Left ventricle myocardium inferior (tissue), 1 donor: ENCODE measurements at regions not wholly inside any gene's neighbourhood (a gene's known extent, or its start where the extent isn't known, plus 50 kb on each side); places are given as distances from the start of the nearest gene placed in this dataset.

Experiments
- DNase-seq: peaks from one replicate; pipeline ENCODE4 v3.0.0-alpha.2; 2020
- H3K27ac ChIP-seq: fragments of 200-600 bp; replicated peaks from 2 replicates; pipeline ENCODE4 v1.8.0; 2021
- H3K27me3 ChIP-seq: fragments of 200-600 bp; 2 replicates; pipeline ENCODE4 v1.8.0; 2021; ENCODE audit warnings: low read depth
- H3K36me3 ChIP-seq: fragments of 200-600 bp; 2 replicates; pipeline ENCODE4 v1.8.0; 2021
- H3K4me1 ChIP-seq: fragments of 200-600 bp; 2 replicates; pipeline ENCODE4 v1.8.0; 2021
- H3K4me3 ChIP-seq: fragments of 200-600 bp; 2 replicates; pipeline ENCODE4 v1.8.0; 2021; ENCODE audit warnings: mild to moderate bottlenecking, moderate library complexity
- H3K9me3 ChIP-seq: fragments of 200-600 bp; replicated peaks from 2 replicates; pipeline ENCODE4 v1.8.0; 2021
- CTCF ChIP-seq: fragments of 200-600 bp; IDR thresholded peaks from 2 replicates; pipeline ENCODE4 v1.8.0; 2021; ENCODE audit warnings: antibody characterized with exemption, mild to moderate bottlenecking, borderline replicate concordance
- intact Hi-C: fragments of 100-400 bp; cut with micrococcal nuclease; formaldehyde crosslinking; loops from one replicate; pipeline ENCODE4 v1.11.0; 2022
- donor health status: DM: no; HTN: yes; CAD: no; lungs with severe emphysema.

GRCh38 chr9:108080285-108080684 is 590.7 kb upstream of the KLF4 start:
- Histone ChIP-seq H3K4me1 (peaks cover 15% of the 10 kb centered on the region), H3K9me3 (no peaks in the 10 kb centered on the region), H3K27ac (no peak overlapping the region), H3K4me3 (no peak overlapping the region), H3K36me3 (no peaks in the 10 kb centered on the region), H3K27me3 (no peaks in the 10 kb centered on the region)
- TF ChIP-seq CTCF, result no peak
- DNase-seq, result peak; percentile 18
- intact Hi-C loops, result no loop called here

GRCh38 chr9:108078811-108079210 is 589.2 kb upstream of the KLF4 start:
- Histone ChIP-seq H3K27ac (no peak overlapping the region), H3K9me3 (no peaks in the 10 kb centered on the region), H3K4me1 (peaks cover 15% of the 10 kb centered on the region), H3K4me3 (no peak overlapping the region), H3K36me3 (no peaks in the 10 kb centered on the region), H3K27me3 (no peaks in the 10 kb centered on the region)
- intact Hi-C loops, result no loop called here
- no peak for TF ChIP-seq CTCF
- DNase-seq, result no peak

GRCh38 chr9:108078375-108078774 is 588.8 kb upstream of the KLF4 start:
- no peaks in the 10 kb centered on the region for H3K27me3 ChIP-seq
- TF ChIP-seq CTCF, result no peak
- intact Hi-C loops, result no loop called here
- H3K27ac ChIP-seq, result no peak overlapping the region
- H3K4me3 ChIP-seq, result no peak overlapping the region
- DNase-seq, result no peak
- peaks cover 15% of the 10 kb centered on the region for H3K4me1 ChIP-seq
- H3K9me3 ChIP-seq, result no peaks in the 10 kb centered on the region
- H3K36me3 ChIP-seq, result no peaks in the 10 kb centered on the region

- Histone ChIP-seq H3K27me3 (no peaks in the 10 kb centered on the region), H3K9me3 (no peaks in the 10 kb centered on the region), H3K4me3 (no peak overlapping the region), H3K36me3 (no peaks in the 10 kb centered on the region), H3K4me1 (peaks cover 15% of the 10 kb centered on the region), H3K27ac (no peak overlapping the region)
- no peak for TF ChIP-seq CTCF
- DNase-seq, result no peak
- intact Hi-C loops, result no loop called here
Measured at GRCh38 chr9:108077556-108077955, 588.0 kb upstream of the KLF4 start.

- Histone ChIP-seq H3K9me3 (no peaks in the 10 kb centered on the region), H3K4me1 (no peaks in the 10 kb centered on the region), H3K27me3 (no peaks in the 10 kb centered on the region), H3K4me3 (no peak overlapping the region), H3K27ac (no peak overlapping the region), H3K36me3 (no peaks in the 10 kb centered on the region)
- no peak for DNase-seq
- TF ChIP-seq CTCF, result no peak
- intact Hi-C loops, result no loop called here
Measured at GRCh38 chr9:108074900-108075299, 585.3 kb upstream of the KLF4 start.

GRCh38 chr9:108073823-108074222 is 584.3 kb upstream of the KLF4 start:
- H3K27me3 ChIP-seq, result no peaks in the 10 kb centered on the region
- intact Hi-C loops, result no loop called here
- no peak for TF ChIP-seq CTCF
- no peak for DNase-seq
- H3K27ac ChIP-seq, result no peak overlapping the region
- no peaks in the 10 kb centered on the region for H3K4me1 ChIP-seq
- H3K9me3 ChIP-seq, result no peaks in the 10 kb centered on the region
- H3K4me3 ChIP-seq, result no peak overlapping the region
- H3K36me3 ChIP-seq, result no peaks in the 10 kb centered on the region
